T-helper 1 cell treated with Interleukin-12 subunit alpha and Interleukin-12 subunit beta and Interleukin-4 antibody, amounts not matched to agents 30 ng/mL and 1 ng/mL, for 36 hours (primary cell): ENCODE measurements at regions not wholly inside any gene's neighbourhood (a gene's known extent, or its start where the extent isn't known, plus 50 kb on each side); places are given as distances from the start of the nearest gene placed in this dataset.

Source experiments
- intact Hi-C: fragments of 100-400 bp; cut with micrococcal nuclease; formaldehyde crosslinking; loops from one replicate; pipeline ENCODE4 v1.15.1; 2024

GRCh38 chr17:31593806-31594205 is 202.3 kb downstream of the RAB11FIP4 start:
- intact Hi-C loops: no loop called here

DNA sequence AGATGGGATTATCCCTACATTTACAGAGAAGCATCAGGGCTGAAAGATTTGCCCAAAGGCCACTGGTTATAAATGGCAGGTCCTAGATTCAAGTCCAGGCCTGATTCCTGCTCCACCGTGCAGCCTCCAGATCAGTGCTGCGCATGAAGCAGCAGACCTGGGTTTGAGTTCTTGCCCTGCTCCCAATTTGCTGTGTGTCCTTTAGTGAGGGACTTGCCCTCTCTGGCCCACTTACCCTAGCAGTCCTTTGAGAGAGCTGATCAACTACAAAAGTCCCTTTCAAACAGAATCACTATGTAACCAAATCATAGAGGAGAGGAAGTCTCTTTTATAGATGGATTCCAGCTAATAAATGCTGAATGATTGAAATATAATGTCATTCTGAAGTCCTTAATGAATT is 200.4 kb downstream of the RAB11FIP4 start:
- intact Hi-C loops: no loop called here

GRCh38 chr17:31588512-31588911 is 197.0 kb downstream of the RAB11FIP4 start:
- intact Hi-C loops: no loop called here

GRCh38 chr17:31588034-31588433 is 196.6 kb downstream of the RAB11FIP4 start:
- intact Hi-C loops: no loop called here
